Esophagus squamous epithelium (tissue), 5 donors: ENCODE measurements at regions not wholly inside any gene's neighbourhood (a gene's known extent, or its start where the extent isn't known, plus 50 kb on each side); places are given as distances from the start of the nearest gene placed in this dataset.

Source experiments
- DNase-seq: peaks from one replicate; lab custom pipeline; 2025; lab: John Stamatoyannopoulos, UW
- H3K27ac ChIP-seq, 4 donors: fragments of 200-600 bp; sonication (generic); one replicate each; pipeline ENCODE4 v1.5.1; 2016 to 2019; ENCODE audit warnings: mild to moderate bottlenecking in 1 of 4
- H3K27me3 ChIP-seq, 4 donors: fragments of 200-600 bp; sonication (generic); 1 replicate in 3 of 4; 2 replicates in 1 of 4; pipeline versions ENCODE4 v1.5.1 to v1.6.0; 2017 to 2021; ENCODE audit warnings: antibody characterized with exemption in 1 of 4
- H3K36me3 ChIP-seq, 3 donors: fragments of 200-600 bp; sonication (generic); one replicate each; pipeline ENCODE4 v1.5.1; 2016 to 2019
- H3K4me1 ChIP-seq, 3 donors: fragments of 200-600 bp; sonication (generic); one replicate each; pipeline ENCODE4 v1.5.1; 2017 to 2019
- H3K4me3 ChIP-seq, 4 donors: fragments of 200-600 bp; sonication (generic); 1 replicate in 3 of 4; 2 replicates in 1 of 4; pipeline ENCODE4 v1.5.1; 2016 to 2019; ENCODE audit warnings: mild to moderate bottlenecking in 2 of 4, moderate library complexity in 1 of 4
- H3K9me3 ChIP-seq, 3 donors: fragments of 200-600 bp; sonication (generic); one replicate each; pipeline ENCODE4 v1.5.1; 2016 to 2019
- POLR2A ChIP-seq, 4 donors: fragments of 450-650 bp; IDR thresholded peaks; one replicate each; pipeline ENCODE4 v1.6.1; 2017; ENCODE audit warnings: antibody characterized with exemption in 4 of 4, mild to moderate bottlenecking in 4 of 4, moderate library complexity in 3 of 4
- WGBS, 2 donors: methylation state at CpG; one replicate each; pipeline ENCODE4 v1.1.5; 2018; 5-methylcytosine and 5-hydroxymethylcytosine counted together
- intact Hi-C: fragments of 100-400 bp; cut with DNase I; formaldehyde crosslinking; loops from one replicate; pipeline ENCODE4 v1.15.0; 2022
- TF ChIP-seq, protein P1 (sequence below), 6 experiments: fragments of 450-650 bp in 4 of 6; fragments of 200-600 bp in 2 of 6; sonication (generic) in 2 of 6; IDR thresholded peaks; one replicate each; pipeline ENCODE4 v1.5.1; 2016 to 2019; ENCODE audit warnings: antibody characterized with exemption in 6 of 6, mild to moderate bottlenecking in 4 of 6, moderate library complexity in 4 of 6
- donor health status: DM: yes; HTN: yes; CAD: no.

- intact Hi-C loops = no loop called here
- Histone ChIP-seq H3K36me3 (no peaks in the 10 kb centered on the region), H3K4me1 (no peaks in the 10 kb centered on the region), H3K27me3 (no peaks in the 10 kb centered on the region), H3K27ac (no peak overlapping the region), H3K9me3 (peaks cover 0 to 5% (median 0%) of the 10 kb centered on the region in 3 donors), H3K4me3 (no peak overlapping the region)
- TF ChIP-seq, protein P1, sequence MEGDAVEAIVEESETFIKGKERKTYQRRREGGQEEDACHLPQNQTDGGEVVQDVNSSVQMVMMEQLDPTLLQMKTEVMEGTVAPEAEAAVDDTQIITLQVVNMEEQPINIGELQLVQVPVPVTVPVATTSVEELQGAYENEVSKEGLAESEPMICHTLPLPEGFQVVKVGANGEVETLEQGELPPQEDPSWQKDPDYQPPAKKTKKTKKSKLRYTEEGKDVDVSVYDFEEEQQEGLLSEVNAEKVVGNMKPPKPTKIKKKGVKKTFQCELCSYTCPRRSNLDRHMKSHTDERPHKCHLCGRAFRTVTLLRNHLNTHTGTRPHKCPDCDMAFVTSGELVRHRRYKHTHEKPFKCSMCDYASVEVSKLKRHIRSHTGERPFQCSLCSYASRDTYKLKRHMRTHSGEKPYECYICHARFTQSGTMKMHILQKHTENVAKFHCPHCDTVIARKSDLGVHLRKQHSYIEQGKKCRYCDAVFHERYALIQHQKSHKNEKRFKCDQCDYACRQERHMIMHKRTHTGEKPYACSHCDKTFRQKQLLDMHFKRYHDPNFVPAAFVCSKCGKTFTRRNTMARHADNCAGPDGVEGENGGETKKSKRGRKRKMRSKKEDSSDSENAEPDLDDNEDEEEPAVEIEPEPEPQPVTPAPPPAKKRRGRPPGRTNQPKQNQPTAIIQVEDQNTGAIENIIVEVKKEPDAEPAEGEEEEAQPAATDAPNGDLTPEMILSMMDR (IDR thresholded peaks at IDR 0.05) = no peak
- TF ChIP-seq POLR2A (IDR thresholded peaks at IDR 0.05) = no peak
- DNase-seq = no peak
- WGBS, 2 donors = 63% methylated on average over 2 of the region's 2 CpGs
Observed at GRCh38 chr6:93124006-93124632, 295.2 kb downstream of the EPHA7 start.

DNA sequence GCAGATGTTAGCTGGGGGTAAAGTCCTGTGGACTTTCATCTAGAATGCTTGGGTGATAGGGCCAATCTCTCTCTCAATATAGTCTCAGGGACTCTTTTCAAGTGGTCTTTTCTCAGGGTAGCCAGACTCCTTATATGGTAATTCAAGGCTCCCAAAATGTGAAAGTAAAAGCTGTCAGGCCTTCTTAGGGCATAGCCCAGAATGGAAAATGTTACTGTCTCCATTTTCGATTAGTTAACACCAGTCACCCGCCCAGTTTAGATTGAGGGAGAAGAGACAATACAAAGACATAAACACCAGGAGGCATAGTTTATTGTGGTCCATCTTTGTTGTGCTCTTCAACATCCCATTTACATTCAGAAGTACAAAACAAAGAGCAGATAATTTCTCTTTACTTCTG lies 295.8 kb downstream of the EPHA7 start:
- Histone ChIP-seq H3K36me3 (no peaks in the 10 kb centered on the region), H3K4me1 (no peaks in the 10 kb centered on the region), H3K9me3 (peaks cover 0 to 5% (median 0%) of the 10 kb centered on the region in 3 donors), H3K27ac (no peak overlapping the region), H3K27me3 (no peaks in the 10 kb centered on the region), H3K4me3 (no peak overlapping the region)
- DNase-seq = no peak
- intact Hi-C loops = no loop called here
- TF ChIP-seq, protein P1 (IDR thresholded peaks at IDR 0.05) = no peak
- TF ChIP-seq POLR2A (IDR thresholded peaks at IDR 0.05) = no peak
- 66 to 87% methylated on average over 2 of the region's 2 CpGs for WGBS, 2 donors

GRCh38 chr6:93120154-93120742 lies 299.1 kb downstream of the EPHA7 start:
- no peaks in the 10 kb centered on the region for H3K27me3 ChIP-seq
- H3K9me3 ChIP-seq = no peaks in the 10 kb centered on the region
- intact Hi-C loops = no loop called here
- no peak overlapping the region for H3K27ac ChIP-seq
- no peak for DNase-seq
- H3K4me1 ChIP-seq = no peaks in the 10 kb centered on the region
- H3K4me3 ChIP-seq = no peak overlapping the region
- TF ChIP-seq, protein P1 (IDR thresholded peaks at IDR 0.05) = no peak
- TF ChIP-seq POLR2A (IDR thresholded peaks at IDR 0.05) = no peak
- H3K36me3 ChIP-seq = no peaks in the 10 kb centered on the region
- 84 to 93% methylated on average over 1 of the region's 1 CpG for WGBS, 2 donors

DNA sequence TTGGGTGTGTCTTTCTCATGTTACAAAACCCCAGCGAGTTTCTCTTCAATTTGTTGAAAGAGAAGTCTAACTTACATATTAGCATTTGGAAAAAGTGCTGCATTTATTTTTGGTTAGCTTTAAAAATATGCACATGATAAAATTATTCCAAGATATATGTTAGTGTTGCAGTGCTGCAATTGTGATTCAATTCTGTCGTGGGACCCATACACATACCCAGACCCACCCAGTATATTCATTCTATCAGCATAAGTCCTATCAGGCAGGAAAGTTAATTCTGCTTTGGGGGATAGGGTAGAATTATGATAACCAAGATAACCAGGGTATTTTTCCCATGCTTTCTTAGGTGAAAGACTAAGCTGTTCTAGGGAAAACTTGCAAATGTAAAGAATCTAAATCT lies 313.5 kb downstream of the EPHA7 start:
- WGBS, 2 donors = 43 to 65% methylated on average over 2 of the region's 2 CpGs
- Histone ChIP-seq H3K27me3 (no peaks in the 10 kb centered on the region), H3K27ac (no peak overlapping the region), H3K4me3 (no peak overlapping the region), H3K36me3 (no peaks in the 10 kb centered on the region), H3K4me1 (no peaks in the 10 kb centered on the region), H3K9me3 (no peaks in the 10 kb centered on the region)
- TF ChIP-seq, protein P1 (IDR thresholded peaks at IDR 0.05) = no peak
- no peak for TF ChIP-seq POLR2A (IDR thresholded peaks at IDR 0.05)
- intact Hi-C loops = no loop called here
- DNase-seq = no peak

GRCh38 chr6:93105017-93105416 lies 314.3 kb downstream of the EPHA7 start:
- Histone ChIP-seq H3K9me3 (no peaks in the 10 kb centered on the region), H3K27me3 (no peaks in the 10 kb centered on the region), H3K4me1 (no peaks in the 10 kb centered on the region), H3K36me3 (no peaks in the 10 kb centered on the region), H3K27ac (no peak overlapping the region), H3K4me3 (no peak overlapping the region)
- 47 to 50% methylated on average over 3 of the region's 3 CpGs for WGBS, 2 donors
- DNase-seq = no peak
- intact Hi-C loops = no loop called here
- TF ChIP-seq, protein P1 (IDR thresholded peaks at IDR 0.05) = no peak
- no peak for TF ChIP-seq POLR2A (IDR thresholded peaks at IDR 0.05)
